ENCODE measurements at regions not wholly inside any gene's neighbourhood (a gene's known extent, or its start where the extent isn't known, plus 50 kb on each side); places are given as distances from the start of the nearest gene placed in this dataset.

GRCh38 chr5:17135050-17135449 lies 82.4 kb upstream of the BASP1 start:
- CTCF ChIA-PET: no interaction called here
- RAD21 ChIA-PET (ENCODE audit: low non-redundant PET in 1 of 2, low total read pairs in 2 of 2, uncharacterized antibody in 2 of 2, unreplicated experiment in 2 of 2): no interaction called here
- H3K9ac ChIP-seq (ENCODE audit: low read length): no peak overlapping the region

More at GRCh38 chr5:17135050-17135449, 82.4 kb upstream of the BASP1 start:
- no peaks in the 10 kb centered on the region for H3K9me2 ChIP-seq (ENCODE audit: insufficient read depth)
- BruUV-seq (replicated peaks): no TSS peak
- intact Hi-C loops (cut with micrococcal nuclease): no loop called here
- no peaks in the 10 kb centered on the region for H3K36me3 ChIP-seq (ENCODE audit: control insufficient read depth in 1 of 2, insufficient read depth in 2 of 2, low read length in 2 of 2)
- no peaks in the 10 kb centered on the region for H3K4me1 ChIP-seq (ENCODE audit: control insufficient read depth in 1 of 2, insufficient read depth in 2 of 2, low read length in 2 of 2)
- no peak overlapping the region for H3K27ac ChIP-seq (ENCODE audit: low read depth, low read length)
- no peak overlapping the region for H2AFZ ChIP-seq (ENCODE audit: low read depth, low read length, poor library complexity, severe bottlenecking)
- no peak overlapping the region for H3K4me3 ChIP-seq (replicated peaks in 1 of 2; ENCODE audit: low read depth in 1 of 2, low read length in 2 of 2)
- ATAC-seq: no peak
- no peak for TF ChIP-seq YY1 (IDR thresholded peaks at IDR 0.05; ENCODE audit: extremely low read depth, insufficient replicate concordance, low read depth, low read length)
- no peak for TF ChIP-seq CBX3 (IDR thresholded peaks at IDR 0.05; ENCODE audit: low read depth)
- no peak for TF ChIP-seq MAX (IDR thresholded peaks at IDR 0.05)
- TF ChIP-seq RAD21 (IDR thresholded peaks at IDR 0.05; ENCODE audit: low read depth): no peak
- TF ChIP-seq, protein P1, sequence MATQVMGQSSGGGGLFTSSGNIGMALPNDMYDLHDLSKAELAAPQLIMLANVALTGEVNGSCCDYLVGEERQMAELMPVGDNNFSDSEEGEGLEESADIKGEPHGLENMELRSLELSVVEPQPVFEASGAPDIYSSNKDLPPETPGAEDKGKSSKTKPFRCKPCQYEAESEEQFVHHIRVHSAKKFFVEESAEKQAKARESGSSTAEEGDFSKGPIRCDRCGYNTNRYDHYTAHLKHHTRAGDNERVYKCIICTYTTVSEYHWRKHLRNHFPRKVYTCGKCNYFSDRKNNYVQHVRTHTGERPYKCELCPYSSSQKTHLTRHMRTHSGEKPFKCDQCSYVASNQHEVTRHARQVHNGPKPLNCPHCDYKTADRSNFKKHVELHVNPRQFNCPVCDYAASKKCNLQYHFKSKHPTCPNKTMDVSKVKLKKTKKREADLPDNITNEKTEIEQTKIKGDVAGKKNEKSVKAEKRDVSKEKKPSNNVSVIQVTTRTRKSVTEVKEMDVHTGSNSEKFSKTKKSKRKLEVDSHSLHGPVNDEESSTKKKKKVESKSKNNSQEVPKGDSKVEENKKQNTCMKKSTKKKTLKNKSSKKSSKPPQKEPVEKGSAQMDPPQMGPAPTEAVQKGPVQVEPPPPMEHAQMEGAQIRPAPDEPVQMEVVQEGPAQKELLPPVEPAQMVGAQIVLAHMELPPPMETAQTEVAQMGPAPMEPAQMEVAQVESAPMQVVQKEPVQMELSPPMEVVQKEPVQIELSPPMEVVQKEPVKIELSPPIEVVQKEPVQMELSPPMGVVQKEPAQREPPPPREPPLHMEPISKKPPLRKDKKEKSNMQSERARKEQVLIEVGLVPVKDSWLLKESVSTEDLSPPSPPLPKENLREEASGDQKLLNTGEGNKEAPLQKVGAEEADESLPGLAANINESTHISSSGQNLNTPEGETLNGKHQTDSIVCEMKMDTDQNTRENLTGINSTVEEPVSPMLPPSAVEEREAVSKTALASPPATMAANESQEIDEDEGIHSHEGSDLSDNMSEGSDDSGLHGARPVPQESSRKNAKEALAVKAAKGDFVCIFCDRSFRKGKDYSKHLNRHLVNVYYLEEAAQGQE (IDR thresholded peaks at IDR 0.05; ENCODE audit: low read depth): no peak
- no peaks in the 10 kb centered on the region for H4K20me1 ChIP-seq (ENCODE audit: insufficient read depth)
- H3K4me2 ChIP-seq (ENCODE audit: low read length): no peak overlapping the region
- no peak for DNase-seq (ENCODE audit: low read depth, low spot score)
- H3K9me3 ChIP-seq (ENCODE audit: control insufficient read depth in 1 of 2, insufficient read depth in 1 of 2, low read depth in 1 of 2, low read length in 2 of 2): no peaks in the 10 kb centered on the region
- no peaks in the 10 kb centered on the region for H3K27me3 ChIP-seq (ENCODE audit: insufficient read depth, low read length)
- POLR2A ChIA-PET: no interaction called here
- H3K79me2 ChIP-seq (ENCODE audit: insufficient read depth, low read length): no peaks in the 10 kb centered on the region
